Immature natural killer cell (primary cell): ENCODE measurements at regions not wholly inside any gene's neighbourhood (a gene's known extent, or its start where the extent isn't known, plus 50 kb on each side); places are given as distances from the start of the nearest gene placed in this dataset.
A peak's percentile ranks its signal among the peaks of the same experiment; 100 is the strongest.

Experiments used
- DNase-seq, 3 donors: peaks; one replicate each; pipeline ENCODE4 v3.0.0; 2022; ENCODE audit warnings: mixed read lengths in 1 of 3
- H3K27ac Mint-ChIP-seq, 6 donors: one replicate each; pipeline ENCODE4 v1.8.0; 2020; ENCODE audit warnings: mixed read lengths in 6 of 6, mild to moderate bottlenecking in 5 of 6, inconsistent platforms in 4 of 6, moderate library complexity in 3 of 6
- H3K27me3 Mint-ChIP-seq, 3 donors: one replicate each; pipeline ENCODE4 v1.8.0; 2020 to 2021; ENCODE audit warnings: low read depth in 3 of 3, mild to moderate bottlenecking in 3 of 3, mixed read lengths in 3 of 3, moderate library complexity in 3 of 3, inconsistent platforms in 1 of 3
- H3K36me3 Mint-ChIP-seq, 3 donors: one replicate each; pipeline ENCODE4 v1.8.0; 2020; ENCODE audit warnings: mixed read lengths in 3 of 3, inconsistent platforms in 2 of 3, mild to moderate bottlenecking in 2 of 3
- H3K4me1 Mint-ChIP-seq, 2 donors: one replicate each; pipeline ENCODE4 v1.8.0; 2020; ENCODE audit warnings: inconsistent platforms in 2 of 2, mild to moderate bottlenecking in 2 of 2, mixed read lengths in 2 of 2, moderate library complexity in 1 of 2
- H3K4me3 Mint-ChIP-seq, 5 donors: one replicate each; pipeline ENCODE4 v1.8.0; 2020; ENCODE audit warnings: mild to moderate bottlenecking in 5 of 5, mixed read lengths in 5 of 5, inconsistent platforms in 3 of 5, moderate library complexity in 3 of 5
- H3K9me3 Mint-ChIP-seq, 6 donors: one replicate each; pipeline ENCODE4 v1.8.0; 2020; ENCODE audit warnings: mild to moderate bottlenecking in 6 of 6, mixed read lengths in 6 of 6, inconsistent platforms in 4 of 6, moderate library complexity in 3 of 6

- DNase-seq, result no peak
- H3K4me1 Mint-ChIP-seq, result peaks cover 32 to 52% of the 10 kb centered on the region in 2 donors
- peaks cover 24 to 40% (median 39%) of the 10 kb centered on the region in 3 donors for H3K36me3 Mint-ChIP-seq
- no peaks in the 10 kb centered on the region for H3K9me3 Mint-ChIP-seq
- H3K27me3 Mint-ChIP-seq, result no peaks in the 10 kb centered on the region
- no peak overlapping the region for H3K4me3 Mint-ChIP-seq
- H3K27ac Mint-ChIP-seq, result peak overlapping the region in 2 of 6 donors; percentile 2 to 45
Measured at GRCh38 chr21:28821276-28822122, 171.2 kb downstream of the LTN1 start.

GRCh38 chr21:28818663-28819278 lies 173.9 kb downstream of the LTN1 start:
- no peak for DNase-seq
- H3K27ac Mint-ChIP-seq, result peak overlapping the region in 3 of 6 donors; percentile 4 to 29 (median 24)
- H3K4me3 Mint-ChIP-seq, result no peak overlapping the region
- H3K27me3 Mint-ChIP-seq, result no peaks in the 10 kb centered on the region
- no peaks in the 10 kb centered on the region for H3K9me3 Mint-ChIP-seq
- H3K4me1 Mint-ChIP-seq, result peaks cover 16 to 41% of the 10 kb centered on the region in 2 donors
- peaks cover 33 to 51% (median 50%) of the 10 kb centered on the region in 3 donors for H3K36me3 Mint-ChIP-seq

- Mint-ChIP-seq H3K9me3 (no peaks in the 10 kb centered on the region), H3K36me3 (peaks cover 38 to 60% (median 60%) of the 10 kb centered on the region in 3 donors)
- no peak for DNase-seq
Measured at GRCh38 chr21:28817871-28818270, 174.8 kb downstream of the LTN1 start.

GRCh38 chr21:28811860-28812259 lies 180.8 kb downstream of the LTN1 start:
- peaks cover 38 to 65% of the 10 kb centered on the region in 2 donors for H3K4me1 Mint-ChIP-seq
- H3K27ac Mint-ChIP-seq, result no peak overlapping the region
- no peak overlapping the region for H3K4me3 Mint-ChIP-seq
- no peak for DNase-seq
- peaks cover 0 to 4% (median 1%) of the 10 kb centered on the region in 3 donors for H3K27me3 Mint-ChIP-seq
- peaks cover 29 to 52% (median 50%) of the 10 kb centered on the region in 3 donors for H3K36me3 Mint-ChIP-seq
- H3K9me3 Mint-ChIP-seq, result peaks cover 0 to 6% (median 0%) of the 10 kb centered on the region in 6 donors

More at GRCh38 chr21:28817871-28818270, 174.8 kb downstream of the LTN1 start:
- peaks cover 20 to 41% of the 10 kb centered on the region in 2 donors for H3K4me1 Mint-ChIP-seq
- H3K4me3 Mint-ChIP-seq, result no peak overlapping the region
- peak overlapping the region in 1 of 6 donors; percentile 34 for H3K27ac Mint-ChIP-seq
- no peaks in the 10 kb centered on the region for H3K27me3 Mint-ChIP-seq

- Mint-ChIP-seq H3K4me1 (peaks cover 37 to 56% of the 10 kb centered on the region in 2 donors), H3K36me3 (peaks cover 32 to 53% (median 48%) of the 10 kb centered on the region in 3 donors), H3K9me3 (peaks cover 0 to 6% (median 0%) of the 10 kb centered on the region in 6 donors), H3K27ac (no peak overlapping the region), H3K4me3 (no peak overlapping the region), H3K27me3 (peaks cover 0 to 4% (median 1%) of the 10 kb centered on the region in 3 donors)
- DNase-seq, result no peak
Measured at GRCh38 chr21:28810826-28811524, 181.7 kb downstream of the LTN1 start.

- Mint-ChIP-seq H3K9me3 (peaks cover 0 to 6% (median 0%) of the 10 kb centered on the region in 6 donors), H3K4me3 (no peak overlapping the region), H3K36me3 (peaks cover 31 to 37% (median 36%) of the 10 kb centered on the region in 3 donors), H3K27ac (no peak overlapping the region), H3K27me3 (peaks cover 0 to 4% (median 1%) of the 10 kb centered on the region in 3 donors), H3K4me1 (peaks cover 29 to 55% of the 10 kb centered on the region in 2 donors)
- no peak for DNase-seq
Measured at GRCh38 chr21:28805885-28806284, 186.8 kb downstream of the LTN1 start.

GRCh38 chr21:28804089-28804670 lies 188.5 kb downstream of the LTN1 start:
- Mint-ChIP-seq H3K4me3 (no peak overlapping the region), H3K9me3 (peaks cover 0 to 6% (median 0%) of the 10 kb centered on the region in 6 donors), H3K36me3 (peaks cover 31 to 43% (median 40%) of the 10 kb centered on the region in 3 donors), H3K4me1 (peaks cover 20 to 48% of the 10 kb centered on the region in 2 donors), H3K27me3 (peaks cover 0 to 4% (median 1%) of the 10 kb centered on the region in 3 donors), H3K27ac (peak overlapping the region in 1 of 6 donors; percentile 2)
- DNase-seq, result no peak

GRCh38 chr21:28801906-28802305 lies 190.8 kb downstream of the LTN1 start:
- Mint-ChIP-seq H3K27ac (peak overlapping the region in 4 of 6 donors; percentile 33 to 83 (median 66)), H3K4me1 (peaks cover 21 to 38% of the 10 kb centered on the region in 2 donors), H3K9me3 (peaks cover 0 to 3% (median 0%) of the 10 kb centered on the region in 6 donors), H3K27me3 (peaks cover 0 to 3% (median under 1%) of the 10 kb centered on the region in 3 donors), H3K4me3 (peak overlapping the region; percentile 33 to 66 (median 53)), H3K36me3 (peaks cover 19 to 36% (median 31%) of the 10 kb centered on the region in 3 donors)
- DNase-seq, result no peak

GRCh38 chr21:28799926-28800325 lies 192.8 kb downstream of the LTN1 start:
- no peak for DNase-seq
- Mint-ChIP-seq H3K4me3 (no peak overlapping the region), H3K9me3 (no peaks in the 10 kb centered on the region), H3K27me3 (peaks cover 0 to 3% (median 0%) of the 10 kb centered on the region in 3 donors), H3K36me3 (peaks cover 9 to 25% (median 19%) of the 10 kb centered on the region in 3 donors), H3K27ac (peak overlapping the region in 2 of 6 donors; percentile 17 to 48), H3K4me1 (peaks cover 19 to 38% of the 10 kb centered on the region in 2 donors)

GRCh38 chr21:28798798-28799197 lies 193.9 kb downstream of the LTN1 start:
- H3K9me3 Mint-ChIP-seq, result no peaks in the 10 kb centered on the region
- no peak for DNase-seq
- peaks cover 19 to 37% of the 10 kb centered on the region in 2 donors for H3K4me1 Mint-ChIP-seq
- H3K27ac Mint-ChIP-seq, result peak overlapping the region in 3 of 6 donors; percentile 37 to 60 (median 59)
- H3K27me3 Mint-ChIP-seq, result peaks cover 0 to 3% (median 0%) of the 10 kb centered on the region in 3 donors
- peaks cover 3 to 25% (median 19%) of the 10 kb centered on the region in 3 donors for H3K36me3 Mint-ChIP-seq
- no peak overlapping the region for H3K4me3 Mint-ChIP-seq

GRCh38 chr21:28795251-28795650 lies 197.4 kb downstream of the LTN1 start:
- DNase-seq, result no peak
- Mint-ChIP-seq H3K36me3 (peaks cover 0 to 20% (median 13%) of the 10 kb centered on the region in 3 donors), H3K27ac (peak overlapping the region in 5 of 6 donors; percentile 24 to 75 (median 68)), H3K27me3 (peaks cover 0 to 3% (median 0%) of the 10 kb centered on the region in 3 donors), H3K4me1 (peaks cover 35 to 40% of the 10 kb centered on the region in 2 donors), H3K4me3 (no peak overlapping the region), H3K9me3 (no peaks in the 10 kb centered on the region)

GRCh38 chr21:28794371-28794851 lies 198.3 kb downstream of the LTN1 start:
- H3K4me1 Mint-ChIP-seq, result peaks cover 42 to 48% of the 10 kb centered on the region in 2 donors
- no peak overlapping the region for H3K4me3 Mint-ChIP-seq
- H3K9me3 Mint-ChIP-seq, result no peaks in the 10 kb centered on the region
- H3K36me3 Mint-ChIP-seq, result peaks cover 0 to 13% (median 5%) of the 10 kb centered on the region in 3 donors
- no peak for DNase-seq
- peaks cover 0 to 3% (median 0%) of the 10 kb centered on the region in 3 donors for H3K27me3 Mint-ChIP-seq
- H3K27ac Mint-ChIP-seq, result peak overlapping the region in 5 of 6 donors; percentile 2 to 55 (median 28)
